GM12891 (cell line): ENCODE measurements at regions not wholly inside any gene's neighbourhood (a gene's known extent, or its start where the extent isn't known, plus 50 kb on each side); places are given as distances from the start of the nearest gene placed in this dataset.

Source experiments
- POLR2A ChIP-seq: IDR thresholded peaks from 2 replicates; pipeline ENCODE4 v1.6.1; 2011; ENCODE audit warnings: low read depth, low read length, control low read depth
- TAF1 ChIP-seq: IDR thresholded peaks from 2 replicates; pipeline ENCODE4 v1.6.1; 2011; ENCODE audit warnings: low read depth, low read length, control low read depth

- TF ChIP-seq POLR2A (no peak), TAF1 (no peak)
These were observed 91.3 kb upstream of the FAM171A1 start for GRCh38 chr10:15462253-15462897.
